Right ventricle myocardium inferior (tissue), 1 donor: ENCODE measurements at regions not wholly inside any gene's neighbourhood (a gene's known extent, or its start where the extent isn't known, plus 50 kb on each side); places are given as distances from the start of the nearest gene placed in this dataset.

Source experiments
- ATAC-seq: fragments of 200-7000 bp; cut with Tn5 transposase; one replicate; pipeline ENCODE4 v1.9.1; 2020; ENCODE audit warnings: mild to moderate bottlenecking, moderate library complexity
- DNase-seq: peaks from one replicate; pipeline ENCODE4 v3.0.0; 2021; ENCODE audit errors: missing footprints
- intact Hi-C: fragments of 100-400 bp; cut with DNase I; formaldehyde crosslinking; loops from one replicate; pipeline ENCODE4 v1.11.0; 2022
- donor health status: DM: no; HTN: yes; CAD: no; lungs with severe emphysema.

DNA sequence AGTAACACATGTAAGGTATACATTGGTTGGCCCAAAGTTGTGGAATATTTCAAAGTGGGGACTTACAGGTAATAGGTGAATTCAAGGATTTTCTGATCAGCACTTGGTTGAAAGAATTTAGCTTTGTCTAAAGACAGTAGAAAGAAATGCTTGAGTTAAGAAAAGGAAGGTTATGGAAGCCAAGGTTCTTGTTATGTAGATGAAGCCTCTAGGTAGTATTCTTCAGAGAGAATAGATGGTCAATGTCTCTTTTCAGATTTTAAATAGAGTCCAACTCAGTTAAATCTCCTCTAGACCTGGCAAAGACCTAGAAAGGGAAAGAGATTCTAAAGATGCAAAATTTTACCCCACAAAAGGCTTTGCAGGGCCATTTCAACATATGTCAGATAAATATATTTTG lies 157.4 kb downstream of the ANKRD30B start:
- ATAC-seq (no peak), DNase-seq (no peak)
- intact Hi-C loops, result no loop called here

DNA sequence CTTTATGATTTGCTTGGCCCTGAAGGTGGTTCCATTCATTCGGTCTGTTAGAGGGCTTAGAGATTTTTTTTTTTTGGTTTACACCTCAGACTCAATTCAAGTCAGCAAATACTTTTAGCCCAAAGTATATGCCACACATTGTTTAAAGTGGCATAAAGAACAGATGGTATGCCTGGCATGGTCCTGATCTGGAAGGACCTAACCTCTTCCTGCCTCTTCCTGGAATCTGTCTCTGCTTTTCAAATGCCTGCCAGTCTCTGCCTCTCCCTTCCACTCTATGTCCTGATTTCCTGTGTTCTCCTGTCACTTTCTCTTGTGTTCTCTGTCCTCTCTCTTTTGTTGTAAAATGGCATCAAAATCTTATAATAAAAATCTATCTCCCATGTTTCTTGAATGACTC lies 158.0 kb downstream of the ANKRD30B start:
- ATAC-seq (no peak), DNase-seq (no peak)
- intact Hi-C loops, result no loop called here

DNA sequence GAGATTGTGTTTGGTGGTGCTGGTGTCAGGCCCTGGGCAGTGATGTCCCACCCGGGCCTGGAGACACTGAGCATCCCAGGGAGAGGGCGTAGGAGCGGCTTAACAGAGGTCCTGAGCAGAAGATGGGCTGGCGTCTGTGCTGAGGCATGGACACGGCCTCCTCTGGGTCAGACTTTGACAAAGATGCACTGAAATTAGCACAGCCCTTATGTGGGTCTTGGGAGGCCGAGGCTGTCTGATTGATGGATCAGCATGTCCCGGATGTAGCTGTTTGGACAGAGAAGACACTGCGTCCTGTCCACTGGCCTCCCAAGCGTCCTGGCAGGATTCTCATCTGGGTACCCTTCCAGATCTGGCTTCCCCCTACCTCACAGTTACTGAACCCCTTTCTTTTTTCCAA lies 159.4 kb downstream of the ANKRD30B start:
- DNase-seq, result no peak
- intact Hi-C loops, result no loop called here
- no peak for ATAC-seq

DNA sequence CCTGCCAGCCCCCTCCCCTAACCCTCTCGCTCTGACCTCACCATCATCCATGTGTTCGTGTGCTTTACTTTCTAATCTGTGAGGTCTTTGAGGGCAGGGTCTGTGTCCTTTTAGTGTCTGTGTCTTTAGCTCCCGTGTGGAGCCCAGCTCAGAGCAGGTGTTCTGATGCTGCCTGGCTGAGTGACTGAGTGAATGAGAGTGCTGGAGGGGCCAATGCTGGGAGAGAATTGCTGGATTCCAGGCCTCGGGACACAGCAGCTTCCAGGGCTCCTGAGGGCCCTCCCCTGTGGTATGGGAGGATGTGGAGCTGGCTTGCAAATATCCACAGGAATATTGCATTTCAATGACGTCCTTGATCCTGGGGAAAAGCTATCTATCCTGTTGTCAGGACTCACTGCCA lies 160.6 kb downstream of the ANKRD30B start:
- ATAC-seq, result no peak
- intact Hi-C loops, result no loop called here
- no peak for DNase-seq

DNA sequence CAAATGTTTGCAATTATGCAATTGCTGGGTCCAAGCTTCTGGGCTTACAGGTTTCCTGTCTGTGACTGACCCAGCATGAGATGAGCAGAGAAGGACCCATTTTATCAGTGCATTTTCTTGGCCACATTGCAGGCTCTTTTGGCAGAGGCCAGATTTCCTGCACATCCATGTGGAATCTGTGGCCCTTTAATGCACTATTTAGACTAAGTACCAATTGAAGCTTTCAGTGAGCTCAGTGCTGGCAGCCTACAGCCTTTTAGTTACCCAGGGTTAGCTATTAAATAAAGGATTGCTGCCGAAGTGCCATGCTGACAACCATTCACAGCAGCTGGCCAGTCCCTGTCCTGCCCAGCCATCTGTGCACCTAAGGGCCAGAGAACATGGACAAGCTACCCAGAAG lies 165.0 kb downstream of the ANKRD30B start:
- no peak for DNase-seq
- intact Hi-C loops, result no loop called here
- no peak for ATAC-seq

DNA sequence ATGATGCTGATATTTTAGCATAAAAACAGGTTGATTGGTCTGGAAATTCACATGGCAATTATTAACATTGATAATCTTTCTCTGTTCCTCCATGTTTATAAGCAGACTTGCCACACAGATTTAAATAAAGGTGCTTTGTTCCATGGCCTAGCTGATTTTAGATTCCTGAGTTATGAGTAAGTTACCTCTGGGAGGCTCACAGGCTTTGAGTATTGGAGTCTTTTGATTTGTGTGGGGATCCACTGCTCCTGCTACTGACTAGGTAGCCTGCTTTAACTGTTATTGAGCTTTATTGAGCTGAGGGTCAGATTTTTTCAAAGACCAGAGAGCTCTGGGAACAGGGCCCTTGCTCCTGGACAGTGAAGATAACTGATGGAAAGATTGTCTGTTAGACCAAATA lies 166.1 kb downstream of the ANKRD30B start:
- ATAC-seq, result no peak
- intact Hi-C loops, result no loop called here
- no peak for DNase-seq

DNA sequence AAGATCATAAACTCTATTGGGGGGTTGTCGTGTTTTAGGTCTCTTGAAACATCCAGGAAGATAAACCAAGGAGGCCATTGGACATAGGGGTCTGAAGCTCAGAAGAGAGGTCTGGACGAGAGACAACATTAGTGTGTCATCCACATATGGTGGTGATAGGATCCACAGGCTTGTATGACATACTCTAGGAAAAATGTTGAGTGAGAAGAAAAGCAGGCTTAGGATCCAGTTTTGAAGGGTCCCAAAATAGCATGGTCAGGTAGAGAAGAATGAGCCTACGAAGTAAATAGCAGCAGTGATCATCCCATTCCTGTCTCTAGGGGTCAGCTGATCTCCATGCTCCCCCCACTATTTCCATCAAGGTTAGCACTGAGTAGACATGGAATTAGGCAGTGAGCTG lies 166.8 kb downstream of the ANKRD30B start:
- ATAC-seq, result no peak
- intact Hi-C loops, result no loop called here
- DNase-seq, result no peak

DNA sequence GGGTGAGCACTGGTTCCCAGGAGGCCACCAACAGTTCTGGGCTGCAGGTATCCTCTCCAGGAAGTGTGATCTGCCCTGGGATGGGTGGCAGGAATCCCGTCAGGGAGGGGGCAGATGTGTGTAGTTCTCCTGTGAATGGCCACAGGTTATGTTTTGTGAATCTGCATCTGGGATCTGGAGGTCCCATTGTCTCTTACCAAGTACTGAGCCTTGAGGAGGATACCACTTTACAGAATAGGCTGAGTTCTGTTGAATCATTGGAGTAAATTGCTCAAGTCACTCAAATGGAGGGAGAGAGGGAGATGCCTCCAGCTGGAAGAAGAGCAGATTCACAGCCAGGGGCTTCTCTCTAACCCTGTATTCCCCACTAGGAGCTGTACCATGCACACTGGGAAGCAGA lies 168.2 kb downstream of the ANKRD30B start:
- no peak for DNase-seq
- no peak for ATAC-seq
- intact Hi-C loops, result no loop called here

DNA sequence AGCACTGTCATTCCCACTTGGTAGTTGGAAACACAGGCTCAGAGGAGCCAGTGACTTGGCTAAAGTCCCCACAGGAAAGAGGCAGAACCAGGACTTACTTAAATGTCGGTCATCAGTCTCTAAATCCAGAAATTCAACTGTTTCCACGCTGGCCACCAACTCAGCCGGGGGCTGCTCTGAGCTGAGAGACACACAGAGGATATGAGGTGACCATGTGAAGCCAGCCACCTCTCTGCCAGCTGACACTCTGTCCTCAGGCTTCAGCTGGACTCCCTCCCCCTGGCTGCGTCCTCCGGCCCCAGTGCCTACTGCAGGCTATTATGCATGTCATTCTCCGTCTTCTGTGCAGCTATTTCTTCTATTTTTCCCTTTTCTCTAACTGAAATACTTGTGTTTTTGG lies 168.9 kb downstream of the ANKRD30B start:
- intact Hi-C loops, result no loop called here
- no peak for ATAC-seq

DNA sequence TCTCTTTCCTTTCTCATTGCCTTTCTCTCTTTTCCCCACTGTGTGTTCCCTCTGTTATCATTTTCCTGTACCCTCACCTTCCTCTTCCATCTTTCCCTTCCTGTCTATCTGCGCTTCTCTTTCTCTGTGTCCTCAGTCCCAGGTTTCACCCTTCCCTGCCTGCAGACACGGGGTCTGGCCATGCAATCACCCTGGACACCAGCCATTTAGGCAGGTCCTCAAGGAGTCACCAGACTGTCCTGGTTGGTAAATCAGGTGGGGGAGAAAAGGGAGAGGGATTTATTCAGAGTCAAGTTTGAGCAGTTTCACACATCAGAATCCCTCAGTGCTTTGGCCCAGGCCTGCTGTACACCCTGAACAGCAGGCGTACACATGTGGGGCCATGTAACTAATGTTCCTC lies 169.3 kb downstream of the ANKRD30B start:
- no peak for ATAC-seq
- intact Hi-C loops, result no loop called here
- DNase-seq, result no peak

More for the DNA sequence above, 168.9 kb downstream of the ANKRD30B start:
- DNase-seq, result no peak

DNA sequence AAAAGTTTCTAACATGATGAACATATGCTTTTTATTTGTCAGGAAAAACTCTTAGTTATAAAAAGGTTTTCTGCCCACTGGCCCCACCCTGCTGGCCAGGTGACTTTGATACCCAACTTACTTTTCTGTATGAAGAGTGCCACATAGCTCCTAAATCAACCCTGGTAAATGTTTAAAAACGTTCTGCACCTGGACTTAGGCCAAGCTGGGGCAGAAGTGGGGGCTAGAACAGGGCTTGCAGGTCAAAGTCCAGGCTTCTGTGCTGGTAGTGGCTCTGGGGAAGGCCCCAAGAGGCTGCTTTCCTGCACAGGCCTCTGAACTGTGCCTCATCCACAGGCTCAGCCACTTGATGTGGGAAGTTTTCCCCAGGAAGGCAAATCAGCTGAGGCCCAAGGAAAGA lies 171.7 kb downstream of the ANKRD30B start:
- DNase-seq (no peak), ATAC-seq (no peak)
- intact Hi-C loops, result no loop called here

DNA sequence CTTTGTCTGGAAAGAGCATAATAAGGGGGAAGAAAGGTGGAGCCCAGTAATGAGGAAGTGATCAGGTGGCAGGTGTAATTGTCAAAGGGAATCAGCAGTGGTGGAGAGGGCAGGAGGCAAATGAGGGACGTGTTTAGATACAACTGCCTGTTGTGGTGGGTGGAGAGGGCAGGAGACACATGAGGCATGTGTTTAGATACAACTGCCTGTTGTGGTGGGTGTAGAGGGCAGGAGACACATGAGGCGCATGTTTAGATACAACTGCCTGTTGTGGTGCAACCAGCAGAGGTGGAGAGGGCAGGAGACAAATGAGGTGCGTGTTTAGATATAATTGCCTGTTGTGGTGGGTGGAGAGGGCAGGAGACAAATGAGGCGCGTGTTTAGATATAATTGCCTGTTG lies 173.1 kb downstream of the ANKRD30B start:
- no peak for ATAC-seq

DNA sequence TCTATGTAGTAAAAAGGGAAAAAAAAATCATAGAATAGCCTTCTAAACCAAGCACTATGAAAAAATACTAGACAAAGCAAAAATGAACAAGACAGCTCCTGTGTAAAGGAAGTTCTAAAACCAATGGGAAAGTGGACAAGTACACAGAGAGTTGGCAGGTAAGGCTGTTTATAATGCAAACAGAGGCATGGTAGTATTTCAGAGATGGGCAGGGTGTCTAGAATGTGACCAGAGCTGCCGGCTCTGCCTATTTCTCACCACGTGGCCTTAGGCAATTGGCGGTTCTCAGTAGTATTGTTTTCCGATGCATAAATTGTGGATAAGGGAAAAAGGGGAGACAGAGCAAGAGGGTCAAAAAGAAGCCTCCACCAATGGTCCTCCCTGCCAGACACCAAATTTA lies 173.6 kb downstream of the ANKRD30B start:
- intact Hi-C loops, result no loop called here
- ATAC-seq (no peak), DNase-seq (no peak)

More for the DNA sequence above, 173.1 kb downstream of the ANKRD30B start:
- DNase-seq, result no peak
- intact Hi-C loops, result no loop called here

DNA sequence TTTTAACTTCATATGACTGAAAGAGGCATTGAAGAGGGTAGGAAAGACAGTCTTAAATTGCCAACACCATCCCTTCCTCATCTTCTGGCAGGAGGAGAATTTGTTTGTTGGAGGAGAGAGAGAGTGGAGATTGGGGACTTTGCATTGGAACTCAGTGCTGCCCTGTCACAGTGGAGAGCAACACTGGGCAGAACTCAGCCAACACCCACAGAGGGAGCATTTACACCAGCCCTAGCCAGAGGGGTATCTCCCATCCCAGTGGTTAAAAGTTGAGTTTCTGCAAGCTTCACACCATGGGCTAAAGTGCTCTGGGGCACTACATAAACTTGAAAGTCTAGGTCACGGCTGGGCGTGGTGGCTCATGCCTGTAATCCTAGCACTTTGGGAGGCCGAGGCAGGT lies 174.1 kb downstream of the ANKRD30B start:
- DNase-seq (no peak), ATAC-seq (no peak)
- intact Hi-C loops, result no loop called here

DNA sequence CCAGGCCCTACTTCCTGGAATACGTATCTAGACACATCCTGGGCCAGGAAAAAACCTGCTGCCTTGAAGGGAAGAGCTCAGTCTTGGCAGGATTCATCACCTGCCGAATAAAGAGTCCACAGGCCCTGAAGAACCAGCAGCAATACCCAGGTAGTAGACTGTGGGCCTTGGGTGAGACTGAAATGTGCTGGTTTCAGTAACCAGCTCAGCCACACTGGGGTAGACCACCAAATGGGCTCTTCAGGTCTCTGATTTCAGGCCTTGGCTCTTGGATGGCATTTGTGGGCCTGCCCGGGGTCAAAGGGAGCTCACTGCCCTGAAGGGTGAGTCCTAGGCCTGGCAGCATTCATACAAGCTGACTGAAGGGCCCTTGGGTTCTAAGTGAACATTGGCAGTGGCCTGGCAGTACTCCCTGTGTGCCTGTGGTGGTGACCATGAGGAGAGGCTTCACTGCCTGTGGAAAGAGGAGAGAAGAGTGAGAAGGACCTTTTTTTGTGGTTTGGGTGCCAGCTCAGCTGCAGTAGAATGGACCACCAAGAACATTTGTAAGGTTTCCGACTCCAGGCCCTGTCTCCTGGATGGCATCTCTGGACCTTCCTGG lies 175.1 kb downstream of the ANKRD30B start:
- ATAC-seq (no peak), DNase-seq (no peak)
- intact Hi-C loops, result no loop called here

DNA sequence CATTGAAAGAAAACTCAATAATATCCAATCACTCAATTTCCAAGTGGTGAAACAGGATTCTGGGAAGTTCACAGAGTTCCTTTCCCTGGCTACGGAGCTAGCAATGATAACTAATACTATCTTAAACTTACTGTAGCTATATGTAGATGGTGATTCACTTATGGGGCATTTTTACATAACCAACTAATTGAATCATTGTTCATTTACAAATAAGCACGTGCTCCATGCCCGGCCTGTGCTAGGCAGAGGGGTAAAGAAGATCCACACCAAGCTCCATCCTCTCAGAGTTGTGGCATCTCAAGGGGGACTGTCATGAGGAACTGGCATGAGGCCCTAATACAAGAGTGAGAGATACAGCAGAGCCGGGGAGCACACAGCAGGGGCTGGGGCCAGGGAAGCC lies 176.3 kb downstream of the ANKRD30B start:
- intact Hi-C loops, result no loop called here
- no peak for DNase-seq
- ATAC-seq, result no peak

DNA sequence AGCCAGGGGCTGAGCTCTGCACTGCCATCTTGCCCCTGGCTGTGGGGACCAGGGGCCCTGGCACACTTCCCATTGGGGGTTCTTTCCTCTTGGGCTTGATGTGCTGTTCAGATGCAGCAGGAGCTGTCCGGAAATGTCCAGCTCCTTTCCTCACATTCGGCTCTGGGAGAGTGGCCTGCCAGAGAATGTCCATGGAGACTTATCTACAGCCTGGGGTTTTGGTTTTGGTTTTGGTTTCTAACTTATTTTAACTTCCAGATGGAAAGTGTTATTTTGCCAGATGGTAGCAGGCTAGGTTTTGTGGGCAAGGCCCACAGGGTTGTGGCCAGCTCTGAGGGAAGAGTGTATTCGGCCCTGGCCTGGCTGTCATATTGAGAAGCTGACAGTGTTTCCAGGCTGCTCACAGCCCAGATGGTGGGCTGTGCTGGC lies 177.3 kb downstream of the ANKRD30B start:
- ATAC-seq, result peak; percentile 68
- no peak for DNase-seq
- intact Hi-C loops, result no loop called here

DNA sequence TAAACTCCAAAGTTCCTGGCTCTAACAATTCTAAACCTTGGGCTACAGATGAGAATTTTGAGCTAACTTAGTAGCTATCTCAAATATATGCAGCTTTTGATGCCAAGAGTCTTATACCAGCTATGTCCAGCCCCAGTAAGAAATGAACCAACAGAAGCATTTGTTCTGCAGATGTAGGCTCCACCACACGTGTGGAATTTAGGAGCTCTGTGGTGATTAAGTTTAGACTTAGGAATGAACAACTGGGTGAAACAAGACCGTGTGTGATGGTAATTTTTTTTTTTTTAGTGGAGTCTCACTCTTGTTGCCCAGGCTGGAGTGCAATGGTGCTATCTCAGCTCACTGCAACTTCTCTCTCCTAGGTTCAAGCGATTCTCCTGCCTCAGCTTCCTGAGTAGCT lies 179.7 kb downstream of the ANKRD30B start:
- DNase-seq (no peak), ATAC-seq (no peak)
- intact Hi-C loops, result no loop called here

DNA sequence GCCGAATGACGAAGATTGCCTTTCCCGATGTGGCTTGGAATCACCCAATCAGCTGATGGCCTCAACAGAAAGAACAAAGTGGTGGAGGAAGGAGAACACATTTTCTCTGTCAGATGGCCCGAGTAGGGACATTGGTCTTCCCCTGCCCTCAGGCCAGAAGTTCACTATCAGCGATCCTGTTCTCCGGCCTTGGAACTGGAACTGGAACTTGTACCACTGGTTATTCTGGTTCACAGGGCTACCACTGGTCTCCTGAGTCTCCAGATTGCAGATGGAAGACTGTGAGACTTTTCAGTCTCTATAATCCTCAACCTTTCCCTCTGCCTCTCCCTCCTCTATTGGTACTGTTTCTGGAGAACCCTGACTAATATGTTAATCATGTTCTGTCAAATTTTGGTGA lies 180.4 kb downstream of the ANKRD30B start:
- intact Hi-C loops, result no loop called here
- DNase-seq (no peak), ATAC-seq (no peak)

DNA sequence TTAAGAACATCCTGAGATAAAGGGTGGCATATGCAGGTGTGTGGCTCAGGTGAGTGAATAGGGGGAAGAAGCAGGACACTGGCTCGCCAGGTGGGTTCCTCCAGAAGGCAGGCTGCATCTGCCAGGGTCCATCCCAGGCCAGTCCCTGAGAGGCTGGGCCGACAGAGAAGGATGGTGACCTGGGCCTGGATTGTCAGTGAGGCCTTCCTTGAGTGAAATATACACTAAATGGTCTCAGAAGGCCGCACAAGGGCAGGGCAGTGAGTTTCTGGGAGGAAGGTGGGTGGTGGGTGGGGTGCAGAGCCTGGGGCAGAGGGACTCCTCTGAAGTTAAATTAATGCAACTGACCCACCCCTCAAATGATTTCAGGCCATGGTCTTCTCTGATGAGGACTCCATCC lies 182.1 kb downstream of the ANKRD30B start:
- no peak for DNase-seq
- intact Hi-C loops, result no loop called here
- ATAC-seq, result no peak

DNA sequence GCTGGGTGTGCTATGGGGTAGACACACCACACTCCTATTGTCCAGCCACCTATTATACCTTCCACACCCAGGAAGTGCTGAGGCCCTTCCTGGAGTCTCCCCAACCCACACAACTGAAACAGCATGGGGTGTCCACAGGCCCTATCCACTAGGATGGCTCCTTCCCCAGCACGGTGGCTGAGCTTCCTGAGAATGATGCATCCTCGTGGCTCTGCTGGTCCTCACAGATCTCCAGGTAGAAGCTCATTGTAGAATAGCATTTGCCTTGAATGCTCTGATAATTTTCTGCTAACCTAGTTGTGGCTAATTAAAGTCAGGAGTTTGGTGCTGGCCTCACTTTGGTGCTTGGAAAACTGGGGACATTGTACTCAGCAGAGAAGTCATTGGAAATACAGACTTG lies 182.6 kb downstream of the ANKRD30B start:
- no peak for ATAC-seq
- DNase-seq, result no peak
- intact Hi-C loops, result no loop called here
